RPMI7951 (cell line): ENCODE measurements at regions not wholly inside any gene's neighbourhood (a gene's known extent, or its start where the extent isn't known, plus 50 kb on each side); places are given as distances from the start of the nearest gene placed in this dataset.
A peak's percentile ranks its signal among the peaks of the same experiment; 100 is the strongest.
"Not testable (repeated sequence)": the region's sequence is repeated elsewhere in the genome, so short reads cannot be mapped to it uniquely, and the experiment has no call there.

Experiments used
- DNase-seq: peaks from one replicate; pipeline ENCODE4 v3.0.0-alpha.2; 2012; ENCODE audit warnings: low read depth

DNA sequence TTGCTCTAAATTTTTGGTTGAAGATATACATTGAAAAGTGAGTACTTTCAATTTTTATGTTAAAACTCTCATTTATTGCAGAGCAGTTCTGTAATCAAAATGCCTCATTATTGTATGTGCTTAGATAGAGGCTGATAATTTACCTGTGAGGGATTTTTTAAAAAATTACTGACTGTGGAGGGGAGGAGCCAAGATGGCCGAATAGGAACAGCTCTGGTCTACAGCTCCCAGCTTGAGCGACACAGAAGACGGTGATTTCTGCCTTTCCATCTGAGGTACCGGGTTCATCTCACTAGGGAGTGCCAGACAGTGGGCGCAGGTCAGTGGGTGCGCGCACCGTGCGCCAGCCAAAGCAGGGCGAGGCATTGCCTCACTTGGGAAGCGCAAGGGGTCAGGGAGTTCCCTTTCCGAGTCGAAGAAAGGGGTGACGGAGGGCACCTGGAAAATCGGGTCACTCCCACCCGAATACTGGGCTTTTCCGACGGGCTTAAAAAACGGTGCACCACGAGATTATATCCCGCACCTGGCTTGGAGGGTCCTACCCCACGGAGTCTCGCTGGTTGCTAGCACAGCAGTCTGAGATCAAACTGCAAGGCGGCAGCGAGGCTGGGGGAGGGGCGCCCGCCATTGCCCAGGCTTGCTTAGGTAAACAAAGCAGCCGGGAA lies 89.4 kb downstream of the DDX11 start:
- DNase-seq: not testable (repeated sequence)

DNA sequence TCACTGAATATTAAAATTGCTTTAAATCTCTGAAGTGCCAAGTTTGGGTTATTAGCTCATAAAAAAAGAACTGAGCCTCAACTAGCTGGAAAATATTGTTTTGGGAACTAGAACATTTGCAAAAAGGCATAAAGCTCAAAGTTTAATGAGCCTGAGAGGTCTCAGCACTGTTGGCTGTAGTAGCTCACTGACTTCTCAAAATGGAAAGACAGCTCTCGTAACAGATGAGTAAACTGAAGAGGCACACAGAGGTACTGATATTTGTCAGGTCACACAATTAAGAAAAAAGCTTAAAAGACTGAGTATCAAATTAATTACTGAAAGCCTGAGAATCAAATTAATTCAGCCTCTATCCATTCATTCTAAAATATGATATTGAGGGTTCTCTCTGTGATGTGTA lies 100.6 kb downstream of the DDX11 start:
- DNase-seq: not testable (repeated sequence)

DNA sequence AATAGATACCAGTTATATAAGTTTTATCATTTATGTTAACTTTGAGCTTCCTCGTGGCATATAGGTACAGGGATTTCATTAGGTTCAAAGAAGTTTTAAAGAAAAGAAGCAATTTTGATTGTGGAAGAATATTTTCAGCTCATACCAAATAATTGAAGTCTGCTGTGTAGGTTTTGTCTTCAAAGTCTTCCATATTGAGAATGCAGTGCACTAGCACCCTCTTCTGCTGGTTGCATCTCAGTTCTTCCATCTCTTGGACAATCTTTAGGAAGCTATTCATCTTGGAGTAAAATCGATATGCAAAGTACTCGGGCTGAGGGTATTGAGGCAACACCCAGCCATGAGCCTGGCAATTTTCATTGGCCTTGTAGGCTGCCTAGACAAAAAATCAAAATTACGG lies 103.9 kb downstream of the DDX11 start:
- not testable (repeated sequence) for DNase-seq

DNA sequence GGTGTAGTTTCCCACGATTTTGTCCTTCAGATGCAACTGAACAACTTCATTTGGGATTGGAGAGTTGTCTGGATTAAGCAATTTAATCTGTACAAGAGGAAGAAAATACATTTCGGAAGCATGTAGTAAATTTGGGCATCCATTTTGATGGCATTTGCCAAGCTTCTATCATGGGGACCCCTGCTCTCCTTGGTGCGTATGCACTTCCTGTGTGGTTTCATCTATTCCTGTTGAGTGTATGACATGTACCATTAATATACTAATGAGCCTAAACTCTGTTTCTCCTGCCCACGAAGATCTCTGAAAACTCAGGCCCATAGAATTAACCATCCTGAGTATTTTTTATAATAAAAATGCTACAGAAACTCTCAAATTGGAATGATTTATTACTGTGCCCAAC lies 105.2 kb downstream of the DDX11 start:
- not testable (repeated sequence) for DNase-seq

DNA sequence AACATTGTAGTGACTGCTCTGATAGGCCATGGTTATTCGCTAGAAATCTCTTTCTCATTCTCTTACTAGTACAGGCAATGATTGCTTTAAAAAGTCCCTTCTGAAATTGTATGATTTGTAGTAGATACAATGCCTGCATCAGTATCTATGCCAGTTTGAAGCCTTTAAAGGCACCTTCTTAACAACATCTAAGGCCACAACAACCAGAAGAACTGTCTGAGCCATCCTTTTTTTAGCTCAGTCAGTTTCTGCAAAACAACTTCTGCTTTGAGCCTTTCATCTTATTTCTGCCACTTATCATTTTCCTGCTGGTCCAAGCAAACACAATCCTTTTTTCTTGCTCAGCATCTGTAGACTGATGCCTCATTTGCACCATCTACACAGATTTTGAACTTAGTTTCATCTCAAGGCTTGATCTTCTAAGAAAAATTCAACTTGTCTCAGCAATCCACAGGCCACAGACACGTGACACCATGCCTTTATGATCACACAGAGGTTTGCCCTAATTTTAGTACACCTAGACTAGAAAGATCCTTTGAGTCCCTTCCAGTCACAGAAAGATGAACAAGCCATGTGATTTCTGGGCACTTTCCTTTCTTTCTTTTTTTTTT lies 106.1 kb downstream of the DDX11 start:
- not testable (repeated sequence) for DNase-seq

DNA sequence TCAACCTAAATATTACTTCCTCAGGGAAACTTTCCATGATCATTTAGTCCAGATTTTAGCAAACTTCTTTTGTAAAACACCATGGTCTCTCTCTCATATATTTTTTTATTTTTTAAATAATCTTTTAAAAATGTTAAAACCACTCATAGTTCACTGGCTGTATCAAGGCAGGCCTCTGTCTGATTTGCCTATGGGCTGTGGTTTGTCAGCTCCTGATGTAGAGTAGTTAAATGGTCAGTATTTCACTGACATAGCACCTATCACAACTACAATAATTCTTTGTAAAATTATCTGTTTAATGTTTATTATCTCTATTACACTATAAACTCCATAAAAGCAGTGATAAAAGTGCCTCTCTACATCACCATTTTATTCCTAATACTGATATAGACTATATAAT lies 108.9 kb downstream of the DDX11 start:
- DNase-seq: not testable (repeated sequence)

DNA sequence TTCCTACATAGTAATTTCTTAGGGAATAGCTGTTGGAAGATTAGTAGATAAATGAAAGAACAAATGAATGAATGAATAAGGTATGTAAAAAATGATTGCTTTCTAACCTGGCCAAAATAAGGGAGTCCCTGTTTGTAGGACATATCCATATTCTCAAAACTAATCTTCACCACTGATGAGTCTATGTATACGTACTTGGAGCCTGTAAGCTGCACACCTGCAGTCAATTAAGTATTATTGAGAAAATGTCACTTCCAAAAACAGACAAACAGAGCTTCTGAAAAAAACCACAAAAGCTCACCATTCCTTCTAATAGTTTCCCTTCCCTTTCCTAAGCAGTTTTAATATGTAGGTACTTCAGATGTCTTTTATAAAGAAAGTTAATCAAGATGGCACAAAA lies 109.4 kb downstream of the DDX11 start:
- not testable (repeated sequence) for DNase-seq

DNA sequence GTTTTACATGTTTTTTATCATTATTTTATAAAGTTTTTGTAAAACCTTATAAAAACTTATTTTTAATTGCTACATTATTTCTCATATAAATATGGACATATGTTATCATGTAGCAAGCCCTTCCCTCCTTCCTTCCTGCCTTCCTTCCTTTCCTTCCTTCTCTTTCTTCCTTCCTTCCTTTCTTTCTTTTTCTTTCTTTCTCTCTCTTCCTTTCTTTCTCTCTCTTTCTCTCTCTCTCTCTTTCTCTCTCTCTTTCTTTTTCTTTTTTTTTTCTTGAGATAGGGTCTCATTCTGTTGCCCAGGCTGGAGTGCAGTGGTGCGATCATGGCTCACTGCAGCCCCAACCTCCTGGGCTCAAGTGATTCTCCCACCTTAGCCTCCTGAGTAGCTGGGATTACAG lies 110.2 kb downstream of the DDX11 start:
- not testable (repeated sequence) for DNase-seq

DNA sequence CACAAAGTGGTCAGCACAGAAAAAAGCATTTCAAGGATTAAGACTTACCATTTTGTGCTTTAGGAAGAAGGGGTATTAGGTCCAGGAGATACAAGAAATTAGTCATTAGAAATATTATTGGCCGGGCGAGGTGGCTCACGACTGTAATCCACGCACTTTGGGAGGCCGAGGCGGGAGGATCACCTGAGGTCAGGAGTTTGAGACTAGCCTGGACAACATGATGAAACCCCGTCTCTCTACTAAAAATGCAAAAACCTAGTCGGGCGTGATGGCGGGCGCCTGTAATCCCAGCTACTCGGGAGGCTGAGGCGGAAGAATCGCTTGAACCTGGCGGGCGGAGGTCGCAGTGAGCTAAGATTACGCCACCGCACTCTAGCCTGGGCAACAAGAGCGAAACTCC lies 111.0 kb downstream of the DDX11 start:
- DNase-seq: not testable (repeated sequence)

DNA sequence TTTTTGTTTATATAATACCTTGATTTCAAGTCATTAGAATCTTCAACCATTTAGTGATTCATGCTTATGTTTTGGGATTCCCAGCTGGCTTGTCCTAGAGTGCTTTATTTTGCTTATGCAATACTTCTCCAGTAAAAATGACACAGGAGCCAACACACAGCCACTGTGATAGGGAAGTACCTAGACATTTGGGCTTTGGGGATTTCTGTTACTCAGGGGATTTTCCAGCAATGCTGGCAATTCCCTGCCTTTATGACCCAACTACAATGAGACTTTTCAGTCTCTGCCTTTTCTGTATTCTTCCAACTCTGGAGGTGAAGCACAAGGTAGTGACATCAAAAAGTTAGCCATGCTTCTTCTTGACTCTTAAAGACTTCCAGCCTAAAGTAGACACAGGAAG lies 119.0 kb downstream of the DDX11 start:
- DNase-seq: not testable (repeated sequence)

DNA sequence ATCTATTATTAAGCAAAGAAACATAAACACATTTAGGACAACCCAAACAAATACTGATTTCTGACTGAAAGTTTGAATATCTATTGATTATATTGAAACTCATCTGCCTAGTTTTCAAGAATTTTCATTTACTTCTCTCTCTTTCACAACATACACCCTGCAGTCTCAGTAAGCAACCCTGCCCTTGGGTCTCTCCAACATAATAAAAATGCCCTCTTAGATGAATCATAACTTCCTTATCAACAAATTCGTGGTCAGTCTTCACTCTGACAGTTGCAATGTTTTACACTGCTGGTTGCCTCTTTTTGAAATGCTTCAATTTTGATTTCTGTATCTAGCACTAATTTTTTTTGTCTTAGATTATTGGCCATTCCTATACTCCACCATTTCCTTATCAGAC lies 122.0 kb downstream of the DDX11 start:
- DNase-seq: not testable (repeated sequence)

DNA sequence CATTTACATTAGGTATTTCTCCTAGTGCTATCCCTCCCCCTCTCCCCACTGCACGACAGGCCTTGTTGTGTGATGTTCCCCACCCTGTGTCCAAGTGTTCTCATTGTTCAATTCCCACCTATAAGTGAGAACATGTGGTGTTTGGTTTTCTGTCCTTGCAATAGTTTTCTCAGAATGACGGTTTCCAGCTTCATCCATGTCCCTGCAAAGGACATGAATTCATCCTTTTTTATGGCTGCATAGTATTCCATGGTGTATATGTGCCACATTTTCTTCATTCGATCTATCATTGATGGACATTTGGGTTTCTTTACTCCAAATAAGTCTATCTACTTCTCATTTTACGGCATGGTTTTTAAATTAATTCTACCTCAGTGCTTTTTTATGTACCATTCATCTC lies 125.8 kb downstream of the DDX11 start:
- not testable (repeated sequence) for DNase-seq

DNA sequence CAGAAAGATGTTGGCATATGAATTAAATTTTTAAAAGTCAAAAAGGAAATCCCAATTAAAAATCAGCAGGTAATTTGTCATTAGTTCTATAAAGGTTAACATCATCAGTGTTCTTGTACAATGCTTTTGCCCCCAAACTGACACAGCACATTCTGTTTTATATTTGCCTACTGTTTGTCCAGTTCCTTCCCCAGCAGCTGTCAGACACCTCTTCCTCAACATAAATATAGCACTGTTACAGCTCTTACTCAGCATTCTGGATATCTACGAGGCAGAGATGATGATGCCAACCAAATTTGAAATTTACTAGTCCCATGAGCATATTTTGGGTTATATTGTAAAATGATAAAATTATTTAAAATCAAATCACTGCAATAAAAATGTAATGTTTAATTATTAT lies 124.6 kb downstream of the SINHCAF start:
- no peak for DNase-seq

DNA sequence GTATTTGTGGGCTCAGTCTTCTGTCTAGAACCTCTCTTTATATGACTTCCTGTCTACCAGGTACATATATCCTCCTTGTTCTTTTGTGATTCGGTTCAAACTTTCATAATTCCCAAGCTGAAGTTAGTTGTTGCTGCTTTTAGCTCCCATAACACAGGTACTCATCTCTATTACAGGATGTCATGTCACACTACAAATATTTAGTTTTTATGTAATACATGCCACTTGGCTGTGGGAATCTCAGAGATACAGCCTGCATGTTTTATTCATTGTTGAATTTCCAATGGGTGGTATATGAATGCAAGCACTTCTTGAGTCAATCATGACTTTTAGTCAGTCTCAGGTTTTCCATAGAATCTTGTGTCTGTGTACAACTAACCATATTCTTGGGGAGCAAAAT lies 122.7 kb downstream of the SINHCAF start:
- no peak for DNase-seq

DNA sequence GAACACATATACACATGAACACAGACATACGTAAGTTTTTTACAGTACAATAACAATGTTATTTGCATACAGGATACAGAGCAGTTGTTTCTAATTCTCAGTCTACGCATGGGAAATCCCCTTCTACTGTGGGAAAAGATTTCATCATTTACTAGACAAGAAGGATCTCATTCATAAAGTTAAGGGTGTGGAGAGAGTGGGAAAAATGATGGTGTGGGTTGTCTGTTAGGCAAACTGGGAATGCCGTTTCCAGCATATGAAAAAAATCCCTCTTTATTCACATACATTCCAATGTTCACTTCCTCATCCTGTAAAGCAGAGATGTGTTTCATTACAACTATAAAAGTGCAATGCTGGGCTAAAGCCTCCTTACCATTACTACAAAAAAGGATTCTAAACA lies 120.9 kb downstream of the SINHCAF start:
- peak; percentile 59 for DNase-seq

DNA sequence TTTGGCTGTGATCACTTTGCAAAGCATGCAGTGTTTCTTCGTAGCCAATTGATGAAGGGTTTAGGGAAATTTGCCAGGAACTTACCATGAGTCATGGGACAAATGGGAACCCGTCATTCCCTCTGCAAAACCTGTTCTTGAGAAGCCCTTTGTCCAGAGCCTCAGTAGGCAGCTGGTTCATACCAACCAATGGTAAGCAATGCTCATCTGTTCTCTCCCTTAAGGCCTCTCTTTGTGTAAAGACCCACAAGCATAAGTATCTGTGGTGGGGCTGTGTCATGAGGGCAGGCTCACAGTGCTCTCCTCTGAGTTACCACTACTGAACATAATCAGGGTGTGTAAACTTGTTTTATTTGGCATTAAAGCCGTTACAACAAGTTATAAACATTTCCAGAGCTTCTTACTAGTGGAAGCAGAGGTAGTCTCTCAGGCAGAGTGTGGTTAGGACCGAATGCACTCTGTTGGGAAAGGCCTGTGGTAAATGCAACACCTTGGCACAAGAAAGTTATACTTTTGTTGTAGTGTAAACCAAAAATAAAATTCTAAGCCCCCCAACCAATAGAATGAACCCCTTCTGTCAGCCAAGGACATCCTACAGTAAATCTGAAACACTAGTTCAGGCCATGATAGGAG lies 119.8 kb downstream of the SINHCAF start:
- DNase-seq: peak; percentile 61

DNA sequence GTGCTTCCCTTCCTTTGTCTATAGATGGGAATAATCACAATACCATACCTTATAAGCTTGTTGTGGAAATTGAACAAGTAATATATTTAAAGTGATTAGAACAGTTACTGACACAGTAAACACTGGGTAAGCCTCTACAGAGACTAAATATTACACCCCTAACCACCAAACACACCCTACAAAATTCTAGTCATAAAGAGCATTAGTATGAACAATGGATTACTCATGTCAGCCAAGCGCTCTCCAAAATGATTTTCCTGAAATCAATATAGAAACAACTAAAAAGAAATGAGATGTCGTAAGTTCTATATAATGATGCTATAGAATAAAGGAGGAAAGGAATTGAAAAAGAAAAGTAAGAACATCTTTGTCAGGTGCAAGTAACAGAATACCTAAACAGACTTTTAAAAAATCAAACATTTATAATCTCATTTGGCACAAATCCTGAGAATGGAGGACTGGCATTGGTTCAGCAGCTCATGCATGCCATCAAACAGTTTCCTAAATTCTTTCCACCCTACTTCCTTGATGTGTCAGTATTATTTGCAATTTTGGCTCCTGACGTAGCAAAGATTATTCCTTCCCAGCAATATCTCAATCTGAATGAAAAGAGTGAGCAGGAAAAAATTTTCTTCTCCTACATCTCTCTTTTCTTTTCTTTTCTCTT lies 118.0 kb downstream of the SINHCAF start:
- no peak for DNase-seq

DNA sequence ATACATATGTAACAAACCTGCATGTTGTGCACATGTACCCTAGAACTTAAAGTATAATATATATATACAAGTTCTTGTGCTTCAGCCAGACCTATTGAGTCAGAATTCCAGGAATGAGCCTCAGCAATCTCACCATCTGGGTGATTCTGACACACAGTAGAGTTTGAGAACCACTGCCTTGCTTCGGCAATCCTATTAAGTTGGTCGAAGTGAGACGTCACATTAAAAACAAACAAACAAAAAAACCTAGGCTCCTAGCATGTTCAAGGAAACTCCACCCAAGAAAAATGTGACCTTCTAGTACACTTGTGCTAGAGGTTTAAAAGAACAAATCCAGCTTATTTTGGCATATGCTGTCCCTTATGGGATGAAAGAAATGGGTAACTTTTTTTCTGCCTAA lies 115.8 kb downstream of the SINHCAF start:
- no peak for DNase-seq

DNA sequence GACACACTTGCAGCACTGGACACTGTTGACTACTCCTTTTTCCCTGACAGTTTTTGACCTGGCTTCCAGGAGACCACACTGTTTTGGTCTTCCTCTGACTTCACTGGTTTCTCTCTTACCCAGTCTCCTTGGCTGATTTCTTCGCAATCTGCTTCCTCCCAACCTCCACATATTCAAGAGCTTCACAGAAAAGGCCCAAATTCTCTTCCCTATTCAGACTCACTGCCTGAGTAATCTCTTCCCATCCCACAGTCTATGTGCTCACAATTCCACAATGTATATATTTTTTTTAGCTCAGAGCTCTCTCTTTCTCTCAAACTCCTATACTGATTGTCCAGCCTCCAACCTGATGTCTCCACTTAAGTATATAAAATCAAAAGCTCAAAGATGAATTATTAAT lies 115.4 kb downstream of the SINHCAF start:
- DNase-seq: no peak

DNA sequence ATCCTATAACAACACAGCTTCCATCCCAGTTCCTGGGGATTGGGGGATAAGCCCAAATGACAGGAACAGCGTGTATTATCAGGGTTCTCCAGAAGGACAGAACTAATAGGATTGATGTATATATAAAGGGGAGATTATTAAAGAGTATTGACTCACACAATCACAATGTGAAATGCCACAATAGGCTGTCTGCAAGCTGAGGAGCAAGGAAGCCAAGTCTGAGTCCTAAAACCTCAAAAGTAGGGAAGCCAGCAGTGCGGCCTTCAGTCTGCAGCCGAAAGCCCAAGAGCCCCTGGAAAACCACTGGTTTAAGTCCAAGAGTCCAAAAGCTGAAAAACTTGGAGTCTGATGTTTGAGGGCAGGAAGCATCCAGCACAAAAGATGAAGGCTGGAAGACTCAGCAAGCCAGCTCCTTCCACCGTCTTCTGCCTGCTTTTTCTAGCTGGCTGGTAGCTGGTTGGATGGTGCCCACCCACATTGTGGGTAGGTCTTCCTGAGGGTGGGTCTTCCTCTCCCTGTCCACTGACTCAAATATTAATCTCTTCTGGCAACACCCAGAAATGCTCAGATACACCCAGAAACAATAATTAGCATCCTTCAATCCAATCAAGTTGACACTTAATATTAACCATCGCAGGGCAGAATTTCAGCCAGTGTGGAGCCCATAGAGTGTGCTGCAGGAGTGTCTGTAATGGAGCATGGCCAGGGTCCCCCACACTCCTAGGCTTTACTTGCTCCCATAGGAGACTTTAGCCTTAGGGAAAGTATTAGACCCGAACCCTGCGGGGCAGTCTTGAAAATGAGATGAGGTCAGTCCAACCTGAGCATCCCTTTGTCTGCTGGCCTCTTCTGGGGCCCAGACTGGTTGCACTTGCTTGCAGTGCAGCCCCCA lies 111.1 kb downstream of the SINHCAF start:
- DNase-seq: no peak

DNA sequence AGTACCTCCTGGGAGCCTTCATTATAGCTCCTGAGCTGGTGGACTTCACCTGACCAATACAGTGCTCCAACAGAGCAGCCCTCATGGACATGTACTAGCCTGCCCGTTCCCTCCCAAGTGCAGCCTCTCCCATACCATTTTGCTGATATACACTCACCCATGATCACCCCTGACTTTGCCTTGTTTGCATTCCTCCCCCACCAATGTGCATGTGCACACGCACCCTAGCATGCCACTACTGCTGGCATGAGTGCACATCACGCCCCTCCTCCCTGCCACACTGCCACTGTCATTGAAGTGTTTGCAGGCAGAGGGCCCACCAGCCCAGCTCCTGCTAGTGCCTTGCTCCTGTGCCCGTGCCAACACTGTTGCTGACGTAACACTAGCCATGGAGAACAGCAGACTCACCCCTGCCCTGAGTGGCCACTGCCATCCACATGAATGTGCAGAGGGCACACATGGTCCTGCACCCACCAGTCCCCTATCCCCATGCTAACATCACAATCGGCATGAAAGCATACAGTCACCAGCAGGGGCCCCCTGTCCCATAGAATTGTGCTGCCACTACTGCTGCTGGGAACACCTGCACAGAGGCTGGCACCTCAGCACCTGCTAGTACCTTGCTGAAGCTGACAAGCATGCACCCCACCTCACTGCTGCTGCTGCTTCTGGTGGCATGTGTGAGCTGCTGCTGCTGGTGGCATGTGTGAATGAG lies 110.3 kb downstream of the SINHCAF start:
- DNase-seq: no peak
